Inflammatory macrophage treated with lipopolysaccharide for 1 hour (primary cell): ENCODE measurements at regions not wholly inside any gene's neighbourhood (a gene's known extent, or its start where the extent isn't known, plus 50 kb on each side); places are given as distances from the start of the nearest gene placed in this dataset.

Experiments
- DNase-seq, 2 donors: peaks; one replicate each; pipeline ENCODE4 v3.0.0-alpha.2; 2020 to 2022

- peak; percentile 43 to 80 for DNase-seq
Observed at GRCh38 chr12:65556676-65557437, 267.4 kb upstream of the HMGA2 start.

- DNase-seq = no peak
Observed at GRCh38 chr12:65557438-65558181, 266.7 kb upstream of the HMGA2 start.

- no peak for DNase-seq
Observed at GRCh38 chr12:65560286-65560685, 264.0 kb upstream of the HMGA2 start.

GRCh38 chr12:65561798-65562382 is 262.4 kb upstream of the HMGA2 start:
- no peak for DNase-seq

- DNase-seq = no peak
Observed at GRCh38 chr12:65565601-65566560, 258.4 kb upstream of the HMGA2 start.

- DNase-seq = no peak
Observed at GRCh38 chr12:65566751-65567150, 257.5 kb upstream of the HMGA2 start.

GRCh38 chr12:65567820-65568219 is 256.5 kb upstream of the HMGA2 start:
- no peak for DNase-seq

GRCh38 chr12:65568517-65568916 is 255.8 kb upstream of the HMGA2 start:
- DNase-seq = no peak

GRCh38 chr12:65570451-65571130 is 253.7 kb upstream of the HMGA2 start:
- no peak for DNase-seq

GRCh38 chr12:65574867-65575266 is 249.4 kb upstream of the HMGA2 start:
- no peak for DNase-seq

GRCh38 chr12:65584016-65584415 is 240.3 kb upstream of the HMGA2 start:
- no peak for DNase-seq

- no peak for DNase-seq
Observed at GRCh38 chr12:65585648-65586602, 238.4 kb upstream of the HMGA2 start.

GRCh38 chr12:65586796-65587195 is 237.5 kb upstream of the HMGA2 start:
- no peak for DNase-seq

GRCh38 chr12:65590318-65590717 is 234.0 kb upstream of the HMGA2 start:
- no peak for DNase-seq

- DNase-seq = no peak
Observed at GRCh38 chr12:65592416-65592815, 231.9 kb upstream of the HMGA2 start.

GRCh38 chr12:65593239-65593701 is 231.0 kb upstream of the HMGA2 start:
- DNase-seq = no peak

GRCh38 chr12:65594409-65594808 is 229.9 kb upstream of the HMGA2 start:
- no peak for DNase-seq

GRCh38 chr12:65595016-65595560 is 229.2 kb upstream of the HMGA2 start:
- DNase-seq = no peak

GRCh38 chr12:65596514-65597091 is 227.7 kb upstream of the HMGA2 start:
- DNase-seq = no peak

GRCh38 chr12:65597527-65597926 is 226.8 kb upstream of the HMGA2 start:
- no peak for DNase-seq
